HG03520 (cell line): ENCODE measurements at regions not wholly inside any gene's neighbourhood (a gene's known extent, or its start where the extent isn't known, plus 50 kb on each side); places are given as distances from the start of the nearest gene placed in this dataset.
"Not testable (repeated sequence)": the region's sequence is repeated elsewhere in the genome, so short reads cannot be mapped to it uniquely, and the experiment has no call there.

ENCODE experiments used
- ATAC-seq: cut with Tn5 transposase; IDR thresholded peaks from one replicate; pipeline ENCODE4 v1.9.1; 2021; ENCODE audit warnings: mild to moderate bottlenecking, moderate library complexity; ENCODE audit not compliant: unreplicated experiment

DNA sequence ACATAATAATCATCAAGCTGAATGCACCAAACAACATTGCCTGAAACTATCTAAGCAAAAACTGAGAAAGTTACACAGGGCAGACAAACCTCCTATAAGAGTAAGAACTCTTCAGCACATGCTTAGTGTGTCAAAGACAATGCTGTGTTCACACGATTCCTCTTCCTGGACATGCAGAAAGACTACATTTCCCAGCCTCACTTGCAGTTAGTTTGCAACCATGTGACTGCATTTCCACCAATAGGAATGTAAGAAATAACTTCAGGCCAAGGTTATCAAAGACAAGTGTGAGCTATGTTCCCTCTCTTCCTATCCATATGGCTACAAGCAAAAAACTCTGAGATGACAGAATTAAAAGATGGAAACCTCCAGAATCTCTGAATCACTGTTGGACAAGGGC, 109.8 kb downstream of the OTOP1 start:
- not testable (repeated sequence) for ATAC-seq

DNA sequence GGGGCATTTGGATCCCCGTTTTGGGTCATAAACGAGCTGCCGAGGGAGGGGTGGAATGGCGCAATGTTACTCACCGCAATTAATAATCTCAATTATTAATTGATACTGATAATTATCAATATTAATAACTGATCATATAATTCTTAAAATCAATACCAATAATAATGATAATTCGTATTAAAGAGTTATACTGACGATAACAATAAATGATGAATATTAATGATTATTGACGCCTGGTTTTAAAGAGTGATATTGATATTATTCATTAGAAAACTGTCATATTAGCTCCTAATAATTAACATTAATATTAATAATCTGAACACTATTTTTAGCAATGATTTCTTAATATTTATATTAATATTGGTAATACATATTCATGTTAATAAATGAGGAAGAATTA, 92.4 kb downstream of the OTOP1 start:
- not testable (repeated sequence) for ATAC-seq

DNA sequence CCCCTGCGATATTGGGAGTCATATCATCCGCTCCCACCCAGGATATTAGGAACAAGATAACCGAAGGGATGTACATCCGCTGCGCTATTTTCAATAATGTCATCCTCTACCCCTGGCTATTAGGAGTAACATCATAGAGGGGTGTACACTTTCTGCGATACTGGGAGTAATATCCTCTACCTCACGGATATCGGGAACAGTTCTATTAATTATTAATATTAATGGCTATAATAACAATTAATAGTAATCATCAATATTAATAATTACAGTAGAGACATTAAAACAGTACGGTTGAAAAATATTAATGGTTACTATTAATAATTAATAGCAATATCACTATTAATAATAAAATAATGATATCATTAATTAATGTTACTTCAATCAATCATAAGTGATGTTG, 90.1 kb downstream of the OTOP1 start:
- ATAC-seq: not testable (repeated sequence)
